Mesendoderm (in vitro differentiated cells): ENCODE measurements at regions not wholly inside any gene's neighbourhood (a gene's known extent, or its start where the extent isn't known, plus 50 kb on each side); places are given as distances from the start of the nearest gene placed in this dataset.

Experiments used
- DNase-seq: peaks from one replicate; pipeline ENCODE4 v3.0.0; 2013
- H2AK5ac ChIP-seq: 2 replicates; pipeline ENCODE4 v1.6.1; 2013; ENCODE audit warnings: low read length, inconsistent platforms
- H2BK120ac ChIP-seq: 2 replicates; pipeline ENCODE4 v1.6.1; 2013; ENCODE audit warnings: low read depth, mild to moderate bottlenecking, low read length, moderate library complexity, mixed read lengths
- H2BK15ac ChIP-seq: replicated peaks from 2 replicates; pipeline ENCODE4 v1.6.1; 2013; ENCODE audit warnings: low read depth, mild to moderate bottlenecking, moderate library complexity
- H2BK5ac ChIP-seq: 2 replicates; pipeline ENCODE4 v1.6.1; 2013; ENCODE audit warnings: low read length, inconsistent platforms
- H3K18ac ChIP-seq: 2 replicates; pipeline ENCODE4 v1.6.1; 2013; ENCODE audit warnings: mild to moderate bottlenecking, low read length, mixed read lengths
- H3K23ac ChIP-seq: one replicate; pipeline ENCODE4 v1.6.1; 2013; ENCODE audit warnings: low read length
- H3K27ac ChIP-seq: 2 replicates; pipeline ENCODE4 v1.5.1; 2013; ENCODE audit warnings: low read depth, mild to moderate bottlenecking, inconsistent platforms, low read length, moderate library complexity
- H3K27me3 ChIP-seq: 2 replicates; pipeline ENCODE4 v1.6.1; 2013; ENCODE audit warnings: low read length, control low read depth, mild to moderate bottlenecking, inconsistent platforms; ENCODE audit not compliant: insufficient read depth, poor library complexity
- H3K36me3 ChIP-seq: 2 replicates; pipeline ENCODE4 v1.6.1; 2013; ENCODE audit warnings: low read length, inconsistent platforms; ENCODE audit not compliant: control insufficient read depth, insufficient read depth
- H3K4ac ChIP-seq: one replicate; pipeline ENCODE4 v1.6.1; 2013; ENCODE audit warnings: low read depth, mild to moderate bottlenecking, low read length, moderate library complexity
- H3K4me1 ChIP-seq: 2 replicates; pipeline ENCODE4 v1.6.1; 2013; ENCODE audit warnings: low read depth, low read length, inconsistent platforms; ENCODE audit not compliant: control insufficient read depth
- H3K4me2 ChIP-seq: 2 replicates; pipeline ENCODE4 v1.6.1; 2013; ENCODE audit warnings: low read length
- H3K4me3 ChIP-seq: 2 replicates; pipeline ENCODE4 v1.5.1; 2013; ENCODE audit warnings: mild to moderate bottlenecking, low read length
- H3K56ac ChIP-seq: one replicate; pipeline ENCODE4 v1.6.1; 2013; ENCODE audit warnings: low read length
- H3K79me1 ChIP-seq: 2 replicates; pipeline ENCODE4 v1.6.1; 2013; ENCODE audit warnings: low read length, inconsistent platforms
- H3K79me2 ChIP-seq: 2 replicates; pipeline ENCODE4 v1.6.1; 2013; ENCODE audit warnings: mild to moderate bottlenecking, low read length; ENCODE audit not compliant: control insufficient read depth, insufficient read depth
- H3K9ac ChIP-seq: 2 replicates; pipeline ENCODE4 v1.6.1; 2013; ENCODE audit warnings: low read length, inconsistent platforms
- H4K5ac ChIP-seq: one replicate; pipeline ENCODE4 v1.6.1; 2013; ENCODE audit warnings: low read length
- H4K8ac ChIP-seq: one replicate; pipeline ENCODE4 v1.6.1; 2013; ENCODE audit warnings: low read depth, mild to moderate bottlenecking, control low read depth, low read length, moderate library complexity
- WGBS: extraction: QIAGEN DNeasy Blood & Tissue Kit; methylation state at CpG from one replicate; pipeline ENCODE4 v1.1.7; 2013; ENCODE audit warnings: low lambda C conversion rate, missing lambda C conversion rate; ENCODE audit not compliant: insufficient coverage; ENCODE audit errors: extremely low coverage; 5-methylcytosine and 5-hydroxymethylcytosine counted together

GRCh38 chr13:70407486-70407885 lies 299.2 kb upstream of the KLHL1 start:
- Histone ChIP-seq H3K79me1 (no peaks in the 10 kb centered on the region), H3K4me3 (no peak overlapping the region), H2BK5ac (no peak overlapping the region), H3K4ac (no peak overlapping the region), H3K56ac (no peak overlapping the region), H4K5ac (no peak overlapping the region), H3K23ac (no peak overlapping the region), H2BK15ac (no peak overlapping the region), H3K79me2 (no peaks in the 10 kb centered on the region), H3K18ac (no peak overlapping the region), H3K4me1 (no peaks in the 10 kb centered on the region), H2AK5ac (no peak overlapping the region), H3K9ac (no peak overlapping the region), H3K27ac (no peak overlapping the region), H3K27me3 (no peaks in the 10 kb centered on the region), H3K4me2 (no peak overlapping the region), H4K8ac (no peak overlapping the region), H3K36me3 (no peaks in the 10 kb centered on the region), H2BK120ac (no peak overlapping the region)
- peak; percentile 22 for DNase-seq
- no CpG with 5 or more reads among the region's 1 CpG for WGBS

DNA sequence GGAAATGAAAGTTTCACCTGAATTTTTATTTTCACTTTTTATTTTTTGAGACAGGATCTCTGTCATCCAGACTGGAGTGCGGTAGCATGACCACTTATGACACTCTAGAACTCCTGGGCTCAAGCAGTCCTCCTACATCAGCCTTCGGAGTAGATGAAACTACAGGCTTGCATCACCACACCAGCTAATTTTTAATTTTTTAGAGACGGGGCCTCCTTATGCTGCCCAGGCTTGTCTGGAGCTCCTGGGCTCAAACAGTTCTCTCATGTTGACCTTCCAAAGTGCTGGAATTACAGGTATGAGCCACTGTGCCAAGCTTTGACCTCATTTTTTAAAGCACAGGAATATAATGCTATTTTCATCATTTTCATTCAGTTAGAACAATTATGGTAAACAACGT lies 297.0 kb upstream of the KLHL1 start:
- no peaks in the 10 kb centered on the region for H3K79me1 ChIP-seq
- H2AK5ac ChIP-seq = no peak overlapping the region
- H3K4me2 ChIP-seq = no peak overlapping the region
- no peak for DNase-seq
- no peaks in the 10 kb centered on the region for H3K27me3 ChIP-seq
- H3K4me1 ChIP-seq = no peaks in the 10 kb centered on the region
- no peak overlapping the region for H3K18ac ChIP-seq
- H3K36me3 ChIP-seq = no peaks in the 10 kb centered on the region
- H2BK15ac ChIP-seq = no peak overlapping the region
- no peak overlapping the region for H4K5ac ChIP-seq
- H4K8ac ChIP-seq = no peak overlapping the region
- no peak overlapping the region for H3K9ac ChIP-seq
- no peak overlapping the region for H3K4me3 ChIP-seq
- WGBS = no CpG with 5 or more reads among the region's 4 CpGs
- no peak overlapping the region for H3K56ac ChIP-seq
- H3K27ac ChIP-seq = no peak overlapping the region
- no peak overlapping the region for H2BK5ac ChIP-seq
- no peak overlapping the region for H3K4ac ChIP-seq
- H2BK120ac ChIP-seq = no peak overlapping the region
- H3K79me2 ChIP-seq = no peaks in the 10 kb centered on the region
- no peak overlapping the region for H3K23ac ChIP-seq

DNA sequence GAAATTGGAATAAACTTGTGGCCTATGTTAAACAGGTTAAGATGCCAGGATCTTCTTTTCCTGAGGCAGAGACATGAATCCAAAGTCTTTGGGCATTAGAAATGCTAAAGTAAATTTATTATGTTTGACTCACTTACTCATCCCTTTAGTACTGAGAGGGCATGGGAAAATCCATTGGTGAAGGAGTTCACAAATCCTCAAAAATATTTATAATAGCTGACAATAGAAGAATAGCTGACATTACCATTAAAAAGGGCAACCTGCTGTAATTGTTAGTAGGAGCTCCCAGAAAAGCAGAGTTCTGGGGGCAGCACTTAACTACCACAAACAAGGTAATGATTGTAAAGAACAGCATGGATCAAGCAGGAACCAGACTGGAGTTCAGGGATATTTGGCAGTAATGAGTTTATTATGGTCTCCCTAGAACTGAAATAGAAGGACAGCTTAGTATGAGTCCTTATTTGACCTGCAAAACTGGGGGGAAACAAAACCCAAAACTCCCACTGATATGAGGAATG lies 285.8 kb upstream of the KLHL1 start:
- no peak overlapping the region for H3K4me2 ChIP-seq
- no peak overlapping the region for H3K9ac ChIP-seq
- no peak overlapping the region for H3K56ac ChIP-seq
- no peak overlapping the region for H3K4me3 ChIP-seq
- no peaks in the 10 kb centered on the region for H3K79me1 ChIP-seq
- DNase-seq = no peak
- no peaks in the 10 kb centered on the region for H3K79me2 ChIP-seq
- H3K4ac ChIP-seq = no peak overlapping the region
- no peaks in the 10 kb centered on the region for H3K27me3 ChIP-seq
- H3K23ac ChIP-seq = no peak overlapping the region
- no peak overlapping the region for H2BK5ac ChIP-seq
- H3K18ac ChIP-seq = no peak overlapping the region
- no peaks in the 10 kb centered on the region for H3K36me3 ChIP-seq
- H4K5ac ChIP-seq = no peak overlapping the region
- no peaks in the 10 kb centered on the region for H3K4me1 ChIP-seq
- H2BK15ac ChIP-seq = no peak overlapping the region
- no peak overlapping the region for H2BK120ac ChIP-seq
- H4K8ac ChIP-seq = no peak overlapping the region
- no peak overlapping the region for H2AK5ac ChIP-seq
- no peak overlapping the region for H3K27ac ChIP-seq

GRCh38 chr13:70391678-70392077 lies 283.4 kb upstream of the KLHL1 start:
- Histone ChIP-seq H2BK15ac (no peak overlapping the region), H3K27ac (no peak overlapping the region), H3K23ac (no peak overlapping the region), H3K79me2 (no peaks in the 10 kb centered on the region), H3K4me2 (no peak overlapping the region), H2AK5ac (no peak overlapping the region), H3K27me3 (no peaks in the 10 kb centered on the region), H3K18ac (no peak overlapping the region), H4K8ac (no peak overlapping the region), H3K79me1 (no peaks in the 10 kb centered on the region), H2BK5ac (no peak overlapping the region), H4K5ac (no peak overlapping the region), H3K56ac (no peak overlapping the region), H3K4ac (no peak overlapping the region), H2BK120ac (no peak overlapping the region), H3K4me1 (no peaks in the 10 kb centered on the region), H3K4me3 (no peak overlapping the region), H3K36me3 (no peaks in the 10 kb centered on the region), H3K9ac (no peak overlapping the region)
- WGBS = no CpG with 5 or more reads among the region's 3 CpGs
- peak; percentile 52 for DNase-seq

GRCh38 chr13:70390968-70391367 lies 282.7 kb upstream of the KLHL1 start:
- WGBS = no CpG with 5 or more reads among the region's 3 CpGs
- Histone ChIP-seq H3K4me1 (no peaks in the 10 kb centered on the region), H3K79me1 (no peaks in the 10 kb centered on the region), H3K4me2 (no peak overlapping the region), H3K79me2 (no peaks in the 10 kb centered on the region), H4K8ac (no peak overlapping the region), H2AK5ac (no peak overlapping the region), H3K27me3 (no peaks in the 10 kb centered on the region), H3K18ac (no peak overlapping the region), H2BK120ac (no peak overlapping the region), H4K5ac (no peak overlapping the region), H3K9ac (no peak overlapping the region), H3K4me3 (no peak overlapping the region), H3K36me3 (no peaks in the 10 kb centered on the region), H3K23ac (no peak overlapping the region), H2BK5ac (no peak overlapping the region), H3K56ac (no peak overlapping the region), H3K4ac (no peak overlapping the region), H2BK15ac (no peak overlapping the region), H3K27ac (no peak overlapping the region)
- DNase-seq = no peak

- no peak overlapping the region for H2BK120ac ChIP-seq
- H3K9ac ChIP-seq = no peak overlapping the region
- H3K23ac ChIP-seq = no peak overlapping the region
- no peak overlapping the region for H3K18ac ChIP-seq
- H3K4me1 ChIP-seq = no peaks in the 10 kb centered on the region
- no CpG with 5 or more reads among the region's 3 CpGs for WGBS
- no peak overlapping the region for H2BK15ac ChIP-seq
- H4K8ac ChIP-seq = no peak overlapping the region
- H3K4me3 ChIP-seq = no peak overlapping the region
- no peak overlapping the region for H3K27ac ChIP-seq
- H3K36me3 ChIP-seq = no peaks in the 10 kb centered on the region
- H3K27me3 ChIP-seq = no peaks in the 10 kb centered on the region
- no peak for DNase-seq
- H3K4me2 ChIP-seq = no peak overlapping the region
- H3K56ac ChIP-seq = no peak overlapping the region
- no peak overlapping the region for H2BK5ac ChIP-seq
- no peaks in the 10 kb centered on the region for H3K79me2 ChIP-seq
- H3K4ac ChIP-seq = no peak overlapping the region
- no peaks in the 10 kb centered on the region for H3K79me1 ChIP-seq
- H2AK5ac ChIP-seq = no peak overlapping the region
- no peak overlapping the region for H4K5ac ChIP-seq
Measured at GRCh38 chr13:70390064-70390463, 281.8 kb upstream of the KLHL1 start.
